Keratinocyte (primary cell): ENCODE measurements at regions not wholly inside any gene's neighbourhood (a gene's known extent, or its start where the extent isn't known, plus 50 kb on each side); places are given as distances from the start of the nearest gene placed in this dataset.
"Not testable (repeated sequence)": the region's sequence is repeated elsewhere in the genome, so short reads cannot be mapped to it uniquely, and the experiment has no call there.

Experiments
- DNase-seq: peaks from one replicate; pipeline ENCODE4 v3.0.0-alpha.2; 2011; ENCODE audit warnings: low read depth, missing footprints, low spot score
- FAIRE-seq: peaks from 2 replicates; lab custom pipeline; 2011; peaks lifted over from hg19 to GRCh38; lab: Jason Lieb, UNC
- H2AFZ ChIP-seq: 2 replicates; pipeline ENCODE4 v1.6.0; 2012; ENCODE audit warnings: low read length, control low read depth, inconsistent platforms; ENCODE audit not compliant: control insufficient read depth
- H3K27ac ChIP-seq: 2 replicates; pipeline ENCODE4 v1.5.1; 2011; ENCODE audit warnings: low read length; ENCODE audit not compliant: control insufficient read depth, insufficient read depth
- H3K27me3 ChIP-seq: 3 replicates; pipeline ENCODE4 v1.6.0; 2011; ENCODE audit warnings: low read length; ENCODE audit not compliant: control insufficient read depth, insufficient read depth; ENCODE audit errors: extremely low read depth
- H3K36me3 ChIP-seq, 2 experiments: 2 replicates in 1 of 2; 3 replicates in 1 of 2; pipeline ENCODE4 v1.5.1; 2011; ENCODE audit warnings: low read length in 2 of 2, mild to moderate bottlenecking in 1 of 2; ENCODE audit not compliant: control insufficient read depth in 2 of 2, insufficient read depth in 2 of 2; ENCODE audit errors: extremely low read depth in 1 of 2
- H3K4me1 ChIP-seq: 3 replicates; pipeline ENCODE4 v1.5.1; 2011; ENCODE audit warnings: low read length; ENCODE audit not compliant: control insufficient read depth, insufficient read depth; ENCODE audit errors: extremely low read depth
- H3K4me2 ChIP-seq: 3 replicates; pipeline ENCODE4 v1.6.0; 2011; ENCODE audit warnings: low read depth, low read length; ENCODE audit not compliant: control insufficient read depth, insufficient read depth; ENCODE audit errors: extremely low read depth
- H3K4me3 ChIP-seq, 3 experiments: fragments of 200-600 bp in 1 of 3; sonication (generic) in 1 of 3; 2 replicates in 2 of 3; 3 replicates in 1 of 3; pipeline ENCODE4 v1.5.1; 2011 to 2016; ENCODE audit warnings: low read length in 3 of 3, mild to moderate bottlenecking in 3 of 3, control low read depth in 2 of 3, inconsistent platforms in 1 of 3, low read depth in 1 of 3, mixed read lengths in 1 of 3, mixed run types in 1 of 3, moderate library complexity in 1 of 3; ENCODE audit not compliant: control insufficient read depth in 2 of 3, insufficient read depth in 2 of 3; ENCODE audit errors: extremely low read depth in 1 of 3
- H3K79me2 ChIP-seq: 2 replicates; pipeline ENCODE4 v1.6.0; 2012; ENCODE audit warnings: low read length; ENCODE audit not compliant: control insufficient read depth, insufficient read depth
- H3K9ac ChIP-seq: 3 replicates; pipeline ENCODE4 v1.6.0; 2011; ENCODE audit warnings: low read length; ENCODE audit not compliant: control insufficient read depth, insufficient read depth; ENCODE audit errors: extremely low read depth
- H3K9me1 ChIP-seq: 3 replicates; pipeline ENCODE4 v1.6.0; 2011; ENCODE audit warnings: low read length; ENCODE audit not compliant: control insufficient read depth, insufficient read depth; ENCODE audit errors: extremely low read depth
- H3K9me3 ChIP-seq: 2 replicates; pipeline ENCODE4 v1.5.1; 2012; ENCODE audit warnings: low read depth, low read length; ENCODE audit not compliant: control insufficient read depth
- H4K20me1 ChIP-seq: 3 replicates; pipeline ENCODE4 v1.6.0; 2011; ENCODE audit warnings: low read length; ENCODE audit not compliant: control insufficient read depth, insufficient read depth; ENCODE audit errors: extremely low read depth
- CTCF ChIP-seq, 3 experiments: IDR thresholded peaks in 1 of 3; conservative IDR thresholded peaks in 1 of 3; optimal IDR thresholded peaks in 1 of 3; 2 replicates in 2 of 3; 3 replicates in 1 of 3; pipeline versions ENCODE3 to v1.5.1; 2011; ENCODE audit warnings: low read length in 3 of 3, mild to moderate bottlenecking in 3 of 3, moderate library complexity in 2 of 3, control low read depth in 1 of 3, inconsistent platforms in 1 of 3; ENCODE audit not compliant: insufficient read depth in 2 of 3; ENCODE audit errors: extremely low read depth in 1 of 3
- EZH2 ChIP-seq: IDR thresholded peaks from one replicate; pipeline ENCODE4 v1.6.1; 2012; ENCODE audit warnings: inconsistent platforms, mild to moderate bottlenecking, low read length, moderate library complexity
- dilution Hi-C: fragments of 300-500 bp; cut with MboI; formaldehyde crosslinking; loops from one replicate; pipeline ENCODE4 v1.7.0; 2020; ENCODE audit warnings: low sequenced_read_pairs; ENCODE audit not compliant: extremely low pct_ligation_motif_present

DNA sequence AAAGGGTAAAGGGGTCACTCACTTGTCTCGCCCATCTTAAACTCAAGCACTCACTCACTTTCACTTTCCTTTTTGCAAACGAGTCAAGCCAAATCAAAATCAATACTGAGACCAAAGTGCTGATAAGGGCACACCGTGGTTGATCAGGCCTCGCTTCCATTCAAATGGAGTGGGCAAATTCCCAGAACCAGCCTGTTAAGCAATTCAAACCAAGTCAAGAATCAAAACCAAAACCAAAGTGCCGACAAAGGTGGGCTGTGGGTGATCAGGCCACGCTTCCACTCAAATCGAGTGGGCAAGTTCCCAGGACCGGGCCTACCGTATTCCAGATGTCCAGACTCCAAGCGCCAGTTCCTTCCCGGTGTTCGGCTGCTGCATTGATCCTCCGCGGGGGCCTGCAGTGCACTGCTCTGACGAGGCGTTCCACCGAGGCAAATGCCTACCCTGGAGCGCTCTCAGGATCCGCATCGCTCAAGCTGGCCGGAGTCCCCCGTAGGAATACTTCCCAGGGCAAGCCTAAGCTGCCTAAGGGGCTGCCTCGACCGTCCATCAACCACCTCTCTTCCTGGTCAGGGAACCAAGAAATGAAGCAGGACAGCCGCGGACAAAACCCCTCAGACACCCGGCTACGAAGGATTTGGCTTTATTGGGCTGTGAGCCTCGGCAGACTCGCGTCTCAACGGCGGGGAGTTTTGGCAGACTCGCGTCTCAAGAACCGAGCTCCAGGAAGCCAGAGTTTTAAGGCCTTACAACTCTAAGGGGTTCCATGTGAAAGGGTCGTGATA lies 89.9 kb upstream of the SLC1A4 start:
- no peak overlapping the region for H3K4me3 ChIP-seq
- H4K20me1 ChIP-seq, result no peaks in the 10 kb centered on the region
- H3K36me3 ChIP-seq, result no peaks in the 10 kb centered on the region
- no peaks in the 10 kb centered on the region for H3K79me2 ChIP-seq
- no peaks in the 10 kb centered on the region for H3K9me3 ChIP-seq
- dilution Hi-C loops, result no loop called here
- TF ChIP-seq CTCF (optimal IDR thresholded peaks at IDR 0.05 in 1 of 3, IDR thresholded peaks at IDR 0.05 in 1 of 3, conservative IDR thresholded peaks at IDR 0.05 in 1 of 3; ENCODE audit: extremely low read depth in 1 of 3, insufficient read depth in 2 of 3, low read length in 3 of 3) (no peak), EZH2 (no peak)
- H3K4me1 ChIP-seq, result no peaks in the 10 kb centered on the region
- H3K9ac ChIP-seq, result no peak overlapping the region
- H2AFZ ChIP-seq, result no peak overlapping the region
- no peaks in the 10 kb centered on the region for H3K27me3 ChIP-seq
- no peak overlapping the region for H3K27ac ChIP-seq
- no peak for FAIRE-seq
- H3K9me1 ChIP-seq, result no peaks in the 10 kb centered on the region
- no peak for DNase-seq
- no peak overlapping the region for H3K4me2 ChIP-seq

GRCh38 chr2:64899876-64900275 lies 89.3 kb upstream of the SLC1A4 start:
- H3K27ac ChIP-seq, H3K4me3 ChIP-seq, H3K9me3 ChIP-seq, H2AFZ ChIP-seq, H4K20me1 ChIP-seq, H3K79me2 ChIP-seq, H3K36me3 ChIP-seq, H3K9ac ChIP-seq, DNase-seq, FAIRE-seq, H3K4me2 ChIP-seq, H3K9me1 ChIP-seq, H3K4me1 ChIP-seq, H3K27me3 ChIP-seq: not testable (repeated sequence)
- dilution Hi-C loops, result loop anchor here (25.0 kb wide), 1 partner anchor 137 kb away; no protein-coding TSS in a partner anchor
